HG03460 (cell line): ENCODE measurements at regions not wholly inside any gene's neighbourhood (a gene's known extent, or its start where the extent isn't known, plus 50 kb on each side); places are given as distances from the start of the nearest gene placed in this dataset.
A peak's percentile ranks its signal among the peaks of the same experiment; 100 is the strongest.
"Not testable (repeated sequence)": the region's sequence is repeated elsewhere in the genome, so short reads cannot be mapped to it uniquely, and the experiment has no call there.

Experiments used
- ATAC-seq: cut with Tn5 transposase; IDR thresholded peaks from one replicate; pipeline ENCODE4 v1.9.1; 2021; ENCODE audit not compliant: unreplicated experiment

- ATAC-seq = no peak
These were observed 1060.2 kb upstream of the ACVR2A start for GRCh38 chr2:146784602-146785001.

- ATAC-seq = no peak
These were observed 1067.6 kb upstream of the ACVR2A start for GRCh38 chr2:146777181-146777580.

- ATAC-seq = no peak
These were observed 1068.2 kb upstream of the ACVR2A start for GRCh38 chr2:146776596-146776995.

- no peak for ATAC-seq
These were observed 1073.3 kb upstream of the ACVR2A start for GRCh38 chr2:146771531-146771930.

GRCh38 chr2:146764301-146764700 lies 1080.5 kb upstream of the ACVR2A start:
- ATAC-seq = no peak

GRCh38 chr2:146762786-146763185 lies 1082.0 kb upstream of the ACVR2A start:
- no peak for ATAC-seq

GRCh38 chr2:146754606-146755005 lies 1090.2 kb upstream of the ACVR2A start:
- no peak for ATAC-seq

- no peak for ATAC-seq
These were observed 1096.8 kb upstream of the ACVR2A start for GRCh38 chr2:146748046-146748445.

- ATAC-seq = no peak
These were observed 1103.6 kb upstream of the ACVR2A start for GRCh38 chr2:146741260-146741659.

- ATAC-seq = no peak
These were observed 1110.0 kb upstream of the ACVR2A start for GRCh38 chr2:146734821-146735190.

GRCh38 chr2:146734042-146734820 lies 1110.6 kb upstream of the ACVR2A start:
- ATAC-seq = peak; percentile 71

GRCh38 chr2:146730882-146731281 lies 1113.9 kb upstream of the ACVR2A start:
- no peak for ATAC-seq

GRCh38 chr2:146721486-146721885 lies 1123.3 kb upstream of the ACVR2A start:
- no peak for ATAC-seq

GRCh38 chr2:146720170-146720569 lies 1124.7 kb upstream of the ACVR2A start:
- ATAC-seq = no peak

- no peak for ATAC-seq
These were observed 1128.2 kb upstream of the ACVR2A start for GRCh38 chr2:146716591-146716990.

GRCh38 chr2:146709004-146709403 lies 1135.8 kb upstream of the ACVR2A start:
- ATAC-seq = no peak

- no peak for ATAC-seq
These were observed 1143.6 kb upstream of the ACVR2A start for GRCh38 chr2:146701183-146701582.

- ATAC-seq = no peak
These were observed 1147.5 kb upstream of the ACVR2A start for GRCh38 chr2:146697307-146697706.

- ATAC-seq = not testable (repeated sequence)
These were observed 1148.0 kb upstream of the ACVR2A start for GRCh38 chr2:146696787-146697186.

- ATAC-seq = no peak
These were observed 1162.8 kb upstream of the ACVR2A start for GRCh38 chr2:146681991-146682390.

GRCh38 chr2:146678516-146678915 lies 1166.3 kb upstream of the ACVR2A start:
- ATAC-seq = no peak

- ATAC-seq = no peak
These were observed 1167.5 kb upstream of the ACVR2A start for GRCh38 chr2:146677280-146677679.

GRCh38 chr2:146669735-146670134 lies 1175.1 kb upstream of the ACVR2A start:
- no peak for ATAC-seq
